K562 (cell line): ENCODE measurements at regions not wholly inside any gene's neighbourhood (a gene's known extent, or its start where the extent isn't known, plus 50 kb on each side); places are given as distances from the start of the nearest gene placed in this dataset.

Experiments used
- ATAC-seq: fragments of 200-7000 bp; cut with Tn5 transposase; 3 replicates; pipeline ENCODE4 v1.9.1; 2020; ENCODE audit warnings: moderate library complexity
- BruUV-seq: library from RNA; stranded (reverse); fragments of 400-500 nt; replicated peaks from 2 replicates; lab custom pipeline; 2021; lab: Mats Ljungman, UMichigan
- CTCF ChIA-PET: fragments of 300-600 bp; formaldehyde crosslinking; extraction: SDS; loops from one replicate; lab custom pipeline; 2021; ENCODE audit warnings: low intra/inter-chr PET ratio; lab: Yijun Ruan, JAX
- POLR2A ChIA-PET: fragments of 300-600, 350-650 bp; sonication (Branson Sonifier 250); formaldehyde crosslinking; extraction: SDS; loops from one replicate; lab custom pipeline; 2021; ENCODE audit warnings: antibody characterized with exemption, inconsistent platforms; lab: Yijun Ruan, JAX
- DNase-seq, 4 experiments: peaks; one replicate each; pipeline versions ENCODE4 v3.0.0 to v3.0.0-alpha.2; 2011 to 2018; ENCODE audit warnings: low spot score in 3 of 4, mixed read lengths in 3 of 4; ENCODE audit errors: extremely low read depth in 1 of 4
- FAIRE-seq: peaks from 2 replicates; lab custom pipeline; 2011; peaks lifted over from hg19 to GRCh38; lab: Jason Lieb, UNC
- H2AFZ ChIP-seq: 2 replicates; pipeline ENCODE4 v1.6.0; 2011; ENCODE audit warnings: low read depth, low read length, control low read depth, inconsistent platforms
- H3K27ac ChIP-seq: fragments of 200-600 bp; 3 replicates; pipeline ENCODE4 v1.8.0; 2011; ENCODE audit warnings: low read depth, mild to moderate bottlenecking, control low read depth, inconsistent platforms, low read length, moderate library complexity, mixed read lengths; ENCODE audit errors: extremely low read depth
- H3K27me3 ChIP-seq, 2 experiments: fragments of 300-600 bp in 1 of 2; 2 replicates in 1 of 2; 3 replicates in 1 of 2; pipeline versions ENCODE4 v1.6.0 to v1.8.0; 2011; ENCODE audit warnings: inconsistent platforms in 2 of 2, low read length in 2 of 2, mild to moderate bottlenecking in 1 of 2, mixed read lengths in 1 of 2, moderate library complexity in 1 of 2; ENCODE audit not compliant: control insufficient read depth in 2 of 2, insufficient read depth in 2 of 2
- H3K36me3 ChIP-seq: fragments of 300-600 bp; 3 replicates; pipeline ENCODE4 v1.8.0; 2011; ENCODE audit warnings: mild to moderate bottlenecking, low read length, inconsistent platforms; ENCODE audit not compliant: control insufficient read depth, insufficient read depth
- H3K4me1 ChIP-seq, 2 experiments: fragments of 200-600 bp in 1 of 2; replicated peaks in 1 of 2; 2 replicates in 1 of 2; 3 replicates in 1 of 2; pipeline versions ENCODE4 v1.5.1 to v1.8.0; 2011; ENCODE audit warnings: inconsistent platforms in 2 of 2, low read length in 2 of 2, mild to moderate bottlenecking in 1 of 2, mixed read lengths in 1 of 2, moderate library complexity in 1 of 2; ENCODE audit not compliant: control insufficient read depth in 2 of 2, insufficient read depth in 2 of 2
- H3K4me2 ChIP-seq: 2 replicates; pipeline ENCODE4 v1.6.1; 2011; ENCODE audit warnings: low read length, control low read depth, inconsistent platforms, mixed read lengths; ENCODE audit not compliant: insufficient read depth
- H3K4me3 ChIP-seq: fragments of 200-600 bp; sonication (generic), shearing (Covaris generic); 2 replicates; pipeline ENCODE4 v1.5.1; 2016; ENCODE audit warnings: control low read depth, inconsistent platforms
- H3K79me2 ChIP-seq: fragments of 200-600 bp; 3 replicates; pipeline ENCODE4 v1.8.0; 2011; ENCODE audit warnings: low read length, inconsistent platforms; ENCODE audit not compliant: control insufficient read depth, insufficient read depth
- H3K9ac ChIP-seq, 2 experiments: 2 replicates each; pipeline versions ENCODE4 v1.6.0 to v1.6.1; 2011; ENCODE audit warnings: low read depth in 2 of 2, low read length in 2 of 2, control low read depth in 1 of 2, inconsistent platforms in 1 of 2, mild to moderate bottlenecking in 1 of 2, mixed read lengths in 1 of 2; ENCODE audit not compliant: insufficient read depth in 1 of 2
- H3K9me1 ChIP-seq: one replicate; pipeline ENCODE4 v1.6.0; 2011; ENCODE audit warnings: inconsistent platforms, mild to moderate bottlenecking, low read length, moderate library complexity; ENCODE audit not compliant: control insufficient read depth, insufficient read depth
- H3K9me3 ChIP-seq: replicated peaks from 2 replicates; pipeline ENCODE4 v1.5.1; 2011; ENCODE audit warnings: low read depth, low read length, inconsistent platforms; ENCODE audit not compliant: control insufficient read depth, insufficient read depth
- H4K20me1 ChIP-seq: replicated peaks from 2 replicates; pipeline ENCODE4 v1.6.1; 2011; ENCODE audit warnings: low read length, inconsistent platforms, mixed read lengths; ENCODE audit not compliant: control insufficient read depth, insufficient read depth
- CC2D1A ChIP-seq: fragments of 450-650 bp; IDR thresholded peaks from 2 replicates; pipeline ENCODE4 v1.6.1; 2017; ENCODE audit warnings: mild to moderate bottlenecking
- CREBBP ChIP-seq: IDR thresholded peaks from one replicate; pipeline ENCODE4 v1.6.1; 2012; ENCODE audit warnings: low read depth, mild to moderate bottlenecking, control low read depth, inconsistent platforms, low read length
- FOXJ3 ChIP-seq: sonication (generic); formaldehyde crosslinking; IDR thresholded peaks from 2 replicates; pipeline ENCODE4 v1.4.0; 2020; ENCODE audit warnings: mild to moderate bottlenecking, missing genetic modification reagents
- KAT2B ChIP-seq: IDR thresholded peaks from one replicate; pipeline ENCODE4 v1.6.1; 2012; ENCODE audit warnings: low read depth, mild to moderate bottlenecking, control low read depth, inconsistent platforms, low read length, moderate library complexity
- KAT7 ChIP-seq: sonication (generic); formaldehyde crosslinking; IDR thresholded peaks from 2 replicates; pipeline ENCODE4 v1.8.0; 2022; ENCODE audit warnings: missing genetic modification reagents, mild to moderate bottlenecking, borderline replicate concordance
- MYC ChIP-seq, 2 experiments: fragments of 250-450 bp in 1 of 2; sonication (Bioruptor Pico) in 1 of 2; IDR thresholded peaks; 2 replicates each; pipeline versions ENCODE4 v1.5.1 to v1.6.1; 2012 to 2021; ENCODE audit warnings: low read depth in 2 of 2, borderline replicate concordance in 1 of 2, improper control_type of control experiment in 1 of 2, low read length in 1 of 2, mild to moderate bottlenecking in 1 of 2, moderate library complexity in 1 of 2
- RFX1 ChIP-seq: fragments of 450-650 bp; IDR thresholded peaks from 2 replicates; pipeline ENCODE4 v1.6.1; 2016; ENCODE audit warnings: mild to moderate bottlenecking, moderate library complexity
- SIX5 ChIP-seq, 2 experiments: IDR thresholded peaks; 2 replicates each; pipeline ENCODE4 v1.6.1; 2011; ENCODE audit warnings: low read length in 2 of 2, borderline replicate concordance in 1 of 2, low read depth in 1 of 2, mild to moderate bottlenecking in 1 of 2, moderate library complexity in 1 of 2; ENCODE audit not compliant: insufficient read depth in 1 of 2
- STAT5B ChIP-seq: fragments of 250-450 bp; sonication (Bioruptor Pico); IDR thresholded peaks from 2 replicates; pipeline ENCODE4 v1.8.0; 2021; ENCODE audit warnings: mild to moderate bottlenecking, inconsistent platforms
- TAF7 ChIP-seq: fragments of 450-650 bp; IDR thresholded peaks from 2 replicates; pipeline ENCODE4 v1.6.1; 2016; ENCODE audit warnings: missing genetic modification characterization, missing compliant biosample characterization
- TRIM24 ChIP-seq, 2 experiments: fragments of 450-650 bp; IDR thresholded peaks; 2 replicates each; pipeline ENCODE4 v1.6.1; 2016
- ZEB2 ChIP-seq: fragments of 450-650 bp; IDR thresholded peaks from 2 replicates; pipeline ENCODE4 v1.6.1; 2016
- ZNF644 ChIP-seq: fragments of 200-800 bp; sonication (Bioruptor generic); IDR thresholded peaks from 2 replicates; pipeline ENCODE4 v1.6.1; 2016; ENCODE audit warnings: low read depth, missing genetic modification characterization, missing compliant biosample characterization
- WGBS: fragments of 100-300 bp; shearing (Covaris generic); methylation state at CpG from one replicate; pipeline ENCODE4 v1.1.6; 2016; ENCODE audit warnings: low coverage, mixed read lengths; ENCODE audit not compliant: insufficient coverage; ENCODE audit errors: missing lambda C conversion rate; 5-methylcytosine and 5-hydroxymethylcytosine counted together
- in situ Hi-C: fragments of 300-500 bp; cut with MboI; formaldehyde crosslinking; loops from 4 replicates; pipeline ENCODE4 v1.15.0; 2018; ENCODE audit warnings: inconsistent platforms, mixed read lengths
- intact Hi-C: fragments of 100-400 bp; cut with micrococcal nuclease; formaldehyde crosslinking; loops from 2 replicates; pipeline ENCODE4 v1.14.2; 2022
- TF ChIP-seq, protein P1 (sequence below): sonication (generic); formaldehyde crosslinking; IDR thresholded peaks from 2 replicates; pipeline ENCODE4 v1.8.1; 2023; ENCODE audit warnings: mild to moderate bottlenecking, missing genetic modification reagents
- TF ChIP-seq, protein P2 (sequence below), 2 experiments: fragments of 450-650 bp in 1 of 2; sonication (generic) in 1 of 2; formaldehyde crosslinking; conservative IDR thresholded peaks; 2 replicates each; pipeline versions ENCODE4 v1.4.0 to v1.8.1; 2020 to 2022; ENCODE audit warnings: mild to moderate bottlenecking in 1 of 2, missing genetic modification reagents in 1 of 2

DNA sequence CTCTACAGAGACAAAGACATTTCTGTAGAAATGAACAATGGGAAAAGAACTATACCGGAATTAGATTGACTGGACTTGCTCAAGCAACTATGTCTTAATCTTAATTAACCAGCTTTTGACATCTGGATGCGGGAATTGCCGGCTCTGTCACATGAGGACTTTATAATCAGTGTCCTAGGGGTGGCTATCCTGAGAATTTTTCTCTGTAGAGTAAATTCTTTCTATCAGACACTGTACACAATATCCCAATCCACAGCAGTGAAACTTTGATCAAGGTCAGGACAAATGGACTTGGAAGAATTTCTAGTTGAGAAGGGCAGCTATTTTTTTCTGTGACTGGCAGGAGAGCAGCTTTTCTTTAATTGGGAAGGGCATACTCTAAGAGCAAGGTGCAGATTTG, 322.1 kb downstream of the HRH4 start:
- Histone ChIP-seq H3K79me2 (no peaks in the 10 kb centered on the region), H3K9me3 (no peaks in the 10 kb centered on the region), H3K36me3 (no peaks in the 10 kb centered on the region), H3K9ac (no peak overlapping the region)
- no peak for ATAC-seq
- POLR2A ChIA-PET: no interaction called here
- CTCF ChIA-PET: no interaction called here
- TF ChIP-seq SIX5 (IDR thresholded peaks at IDR 0.05; ENCODE audit: borderline replicate concordance in 1 of 2, insufficient read depth in 1 of 2, low read depth in 1 of 2, low read length in 2 of 2) (no peak), KAT7 (CRISPR knock-in tag) (no peak), MYC (IDR thresholded peaks at IDR 0.05; ENCODE audit: low read depth, low read length) (no peak), MYC (CRISPR knock-in tag; IDR thresholded peaks at IDR 0.05; ENCODE audit: borderline replicate concordance, low read depth) (no peak), TRIM24 (IDR thresholded peaks at IDR 0.05) (no peak), ZNF644 (tag) (no peak), STAT5B (CRISPR knock-in tag) (no peak), KAT2B (no peak), FOXJ3 (CRISPR knock-in tag) (no peak), CREBBP (no peak), RFX1 (no peak), TAF7 (tag) (no peak), ZEB2 (no peak), CC2D1A (no peak)
- TF ChIP-seq, protein P1, sequence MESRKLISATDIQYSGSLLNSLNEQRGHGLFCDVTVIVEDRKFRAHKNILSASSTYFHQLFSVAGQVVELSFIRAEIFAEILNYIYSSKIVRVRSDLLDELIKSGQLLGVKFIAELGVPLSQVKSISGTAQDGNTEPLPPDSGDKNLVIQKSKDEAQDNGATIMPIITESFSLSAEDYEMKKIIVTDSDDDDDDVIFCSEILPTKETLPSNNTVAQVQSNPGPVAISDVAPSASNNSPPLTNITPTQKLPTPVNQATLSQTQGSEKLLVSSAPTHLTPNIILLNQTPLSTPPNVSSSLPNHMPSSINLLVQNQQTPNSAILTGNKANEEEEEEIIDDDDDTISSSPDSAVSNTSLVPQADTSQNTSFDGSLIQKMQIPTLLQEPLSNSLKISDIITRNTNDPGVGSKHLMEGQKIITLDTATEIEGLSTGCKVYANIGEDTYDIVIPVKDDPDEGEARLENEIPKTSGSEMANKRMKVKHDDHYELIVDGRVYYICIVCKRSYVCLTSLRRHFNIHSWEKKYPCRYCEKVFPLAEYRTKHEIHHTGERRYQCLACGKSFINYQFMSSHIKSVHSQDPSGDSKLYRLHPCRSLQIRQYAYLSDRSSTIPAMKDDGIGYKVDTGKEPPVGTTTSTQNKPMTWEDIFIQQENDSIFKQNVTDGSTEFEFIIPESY (CRISPR knock-in tag): no peak
- TF ChIP-seq, protein P2, sequence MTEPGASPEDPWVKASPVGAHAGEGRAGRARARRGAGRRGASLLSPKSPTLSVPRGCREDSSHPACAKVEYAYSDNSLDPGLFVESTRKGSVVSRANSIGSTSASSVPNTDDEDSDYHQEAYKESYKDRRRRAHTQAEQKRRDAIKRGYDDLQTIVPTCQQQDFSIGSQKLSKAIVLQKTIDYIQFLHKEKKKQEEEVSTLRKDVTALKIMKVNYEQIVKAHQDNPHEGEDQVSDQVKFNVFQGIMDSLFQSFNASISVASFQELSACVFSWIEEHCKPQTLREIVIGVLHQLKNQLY (CRISPR knock-in tag; conservative IDR thresholded peaks at IDR 0.05): no peak
- TF ChIP-seq, all 486 proteins: peak for 0
- 0% methylated on average over 3 of the region's 3 CpGs for WGBS
- Histone ChIP-seq H4K20me1 (no peaks in the 10 kb centered on the region), H3K27ac (no peak overlapping the region), H3K4me2 (no peak overlapping the region), H3K9me1 (no peaks in the 10 kb centered on the region), H3K4me1 (no peaks in the 10 kb centered on the region), H3K27me3 (no peaks in the 10 kb centered on the region), H3K4me3 (no peak overlapping the region), H2AFZ (no peak overlapping the region)
- in situ Hi-C loops: no loop called here
- no peak for DNase-seq
- no TSS peak for BruUV-seq
- FAIRE-seq: no peak
- intact Hi-C loops: no loop called here
